Colonic mucosa (tissue), 4 donors: ENCODE measurements at regions not wholly inside any gene's neighbourhood (a gene's known extent, or its start where the extent isn't known, plus 50 kb on each side); places are given as distances from the start of the nearest gene placed in this dataset.

Experiments used
- DNase-seq: peaks from one replicate; pipeline ENCODE4 v3.0.0-alpha.2; 2020
- H3K27ac ChIP-seq: fragments of 200-600 bp; one replicate; pipeline ENCODE4 v1.8.0; 2021
- H3K27me3 ChIP-seq: fragments of 200-600 bp; one replicate; pipeline ENCODE4 v1.8.0; 2021
- H3K36me3 ChIP-seq: fragments of 200-600 bp; one replicate; pipeline ENCODE4 v1.8.0; 2021
- H3K4me1 ChIP-seq: fragments of 200-600 bp; one replicate; pipeline ENCODE4 v1.8.0; 2021; ENCODE audit warnings: mild to moderate bottlenecking
- H3K4me3 ChIP-seq: fragments of 200-600 bp; one replicate; pipeline ENCODE4 v1.8.0; 2021
- H3K9ac ChIP-seq, 2 donors: one replicate each; pipeline ENCODE4 v1.7.0; 2013; ENCODE audit warnings: control low read depth in 2 of 2, low read depth in 2 of 2, low read length in 2 of 2
- H3K9me3 ChIP-seq: fragments of 200-600 bp; one replicate; pipeline ENCODE4 v1.8.0; 2021
- intact Hi-C: fragments of 100-400 bp; cut with DNase I; formaldehyde crosslinking; loops from one replicate; pipeline ENCODE4 v1.14.1; 2022
- TF ChIP-seq, protein P1 (sequence below): fragments of 200-600 bp; IDR thresholded peaks from one replicate; pipeline ENCODE4 v1.8.0; 2022; ENCODE audit warnings: antibody characterized with exemption, mild to moderate bottlenecking
- donor health status: healthy.
- donor health status: DM: no; HTN: no; CAD: no.
- donor health status: DM: no; HTN: no; CAD: no.

DNA sequence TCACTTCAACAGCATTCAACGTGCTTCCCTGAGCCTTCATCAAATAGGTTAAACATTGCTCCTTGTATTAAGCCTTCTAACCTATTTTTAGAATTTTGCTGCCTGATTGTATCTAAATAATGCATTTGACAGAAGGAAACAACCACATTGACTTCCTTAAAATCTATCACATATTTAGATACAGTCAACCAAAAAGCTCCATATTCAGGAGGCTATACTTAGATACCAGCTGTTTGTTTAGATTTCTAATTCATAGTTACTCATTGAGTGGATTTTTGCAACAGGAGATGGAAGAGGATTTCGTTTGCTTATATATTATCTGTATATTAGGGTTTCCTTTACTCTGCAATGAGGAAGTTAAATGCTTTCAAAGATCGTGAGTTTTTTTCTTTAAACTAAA, 241.1 kb upstream of the PPP1R2C start:
- TF ChIP-seq, protein P1, sequence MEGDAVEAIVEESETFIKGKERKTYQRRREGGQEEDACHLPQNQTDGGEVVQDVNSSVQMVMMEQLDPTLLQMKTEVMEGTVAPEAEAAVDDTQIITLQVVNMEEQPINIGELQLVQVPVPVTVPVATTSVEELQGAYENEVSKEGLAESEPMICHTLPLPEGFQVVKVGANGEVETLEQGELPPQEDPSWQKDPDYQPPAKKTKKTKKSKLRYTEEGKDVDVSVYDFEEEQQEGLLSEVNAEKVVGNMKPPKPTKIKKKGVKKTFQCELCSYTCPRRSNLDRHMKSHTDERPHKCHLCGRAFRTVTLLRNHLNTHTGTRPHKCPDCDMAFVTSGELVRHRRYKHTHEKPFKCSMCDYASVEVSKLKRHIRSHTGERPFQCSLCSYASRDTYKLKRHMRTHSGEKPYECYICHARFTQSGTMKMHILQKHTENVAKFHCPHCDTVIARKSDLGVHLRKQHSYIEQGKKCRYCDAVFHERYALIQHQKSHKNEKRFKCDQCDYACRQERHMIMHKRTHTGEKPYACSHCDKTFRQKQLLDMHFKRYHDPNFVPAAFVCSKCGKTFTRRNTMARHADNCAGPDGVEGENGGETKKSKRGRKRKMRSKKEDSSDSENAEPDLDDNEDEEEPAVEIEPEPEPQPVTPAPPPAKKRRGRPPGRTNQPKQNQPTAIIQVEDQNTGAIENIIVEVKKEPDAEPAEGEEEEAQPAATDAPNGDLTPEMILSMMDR = no peak
- intact Hi-C loops = no loop called here
- H3K4me3 ChIP-seq = no peak overlapping the region
- no peaks in the 10 kb centered on the region for H3K4me1 ChIP-seq
- DNase-seq = no peak
- H3K9ac ChIP-seq = no peak overlapping the region
- no peaks in the 10 kb centered on the region for H3K36me3 ChIP-seq
- no peaks in the 10 kb centered on the region for H3K27me3 ChIP-seq
- H3K9me3 ChIP-seq = no peaks in the 10 kb centered on the region
- H3K27ac ChIP-seq = no peak overlapping the region

- no peak overlapping the region for H3K27ac ChIP-seq
- no peak overlapping the region for H3K9ac ChIP-seq
- no peaks in the 10 kb centered on the region for H3K36me3 ChIP-seq
- H3K27me3 ChIP-seq = no peaks in the 10 kb centered on the region
- H3K4me1 ChIP-seq = no peaks in the 10 kb centered on the region
- TF ChIP-seq, protein P1 = no peak
- DNase-seq = no peak
- intact Hi-C loops = no loop called here
- no peaks in the 10 kb centered on the region for H3K9me3 ChIP-seq
- no peak overlapping the region for H3K4me3 ChIP-seq
Observed at GRCh38 chrX:43025806-43026315, 247.9 kb upstream of the PPP1R2C start.

GRCh38 chrX:43064096-43064495, 286.1 kb upstream of the PPP1R2C start:
- TF ChIP-seq, protein P1 = no peak
- no peak for DNase-seq
- H3K9ac ChIP-seq = no peak overlapping the region
- intact Hi-C loops = no loop called here
- no peaks in the 10 kb centered on the region for H3K36me3 ChIP-seq
- no peaks in the 10 kb centered on the region for H3K27me3 ChIP-seq
- H3K4me1 ChIP-seq = no peaks in the 10 kb centered on the region
- H3K4me3 ChIP-seq = no peak overlapping the region
- no peak overlapping the region for H3K27ac ChIP-seq
- H3K9me3 ChIP-seq = no peaks in the 10 kb centered on the region

DNA sequence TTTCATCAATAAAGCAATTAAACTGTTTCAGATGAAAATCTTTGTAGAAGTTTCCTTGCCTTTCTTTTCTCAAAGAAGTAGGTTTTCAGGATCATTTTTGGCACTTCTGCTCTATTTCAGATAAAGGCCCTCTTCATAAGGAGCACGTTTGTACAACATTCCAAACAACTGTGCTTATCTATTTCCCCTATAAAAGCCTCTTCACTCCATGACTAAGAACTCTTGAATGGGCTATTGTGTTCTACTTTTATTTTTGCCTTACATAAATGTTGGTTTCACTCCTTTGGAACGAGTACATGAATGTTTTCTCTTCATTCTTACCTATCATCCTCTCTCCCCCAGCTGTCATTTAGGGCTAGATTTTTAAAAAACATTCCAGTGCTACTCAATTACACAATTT, 288.0 kb upstream of the PPP1R2C start:
- no peak for DNase-seq
- H3K4me3 ChIP-seq = no peak overlapping the region
- no peaks in the 10 kb centered on the region for H3K9me3 ChIP-seq
- H3K9ac ChIP-seq = no peak overlapping the region
- intact Hi-C loops = no loop called here
- TF ChIP-seq, protein P1 = no peak
- no peaks in the 10 kb centered on the region for H3K27me3 ChIP-seq
- H3K27ac ChIP-seq = no peak overlapping the region
- no peaks in the 10 kb centered on the region for H3K36me3 ChIP-seq
- H3K4me1 ChIP-seq = no peaks in the 10 kb centered on the region

- Histone ChIP-seq H3K27me3 (no peaks in the 10 kb centered on the region), H3K4me1 (no peaks in the 10 kb centered on the region), H3K4me3 (no peak overlapping the region), H3K9me3 (no peaks in the 10 kb centered on the region), H3K36me3 (no peaks in the 10 kb centered on the region), H3K27ac (no peak overlapping the region), H3K9ac (no peak overlapping the region)
- TF ChIP-seq, protein P1 = no peak
- intact Hi-C loops = no loop called here
- no peak for DNase-seq
Observed at GRCh38 chrX:43068639-43069038, 290.7 kb upstream of the PPP1R2C start.

DNA sequence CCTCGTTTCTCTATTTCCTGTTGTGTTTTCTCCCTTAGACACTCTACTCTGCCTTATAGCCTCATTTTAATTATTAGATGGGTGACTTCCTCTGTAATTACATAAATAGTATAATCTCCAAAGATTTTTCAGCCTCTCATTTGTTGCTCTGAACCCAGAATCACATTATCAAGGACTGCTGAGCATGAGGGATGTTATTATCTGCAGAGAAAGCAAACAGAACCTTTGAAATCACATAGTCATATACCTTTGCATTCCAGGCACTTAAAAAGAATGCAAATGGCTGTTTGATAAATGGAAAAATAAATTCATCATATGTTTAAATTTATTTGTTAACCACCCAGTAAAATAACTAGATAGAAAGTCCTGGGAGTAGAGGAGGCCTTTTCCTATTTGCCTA, 305.1 kb upstream of the PPP1R2C start:
- Histone ChIP-seq H3K9me3 (no peaks in the 10 kb centered on the region), H3K36me3 (no peaks in the 10 kb centered on the region), H3K27me3 (no peaks in the 10 kb centered on the region), H3K4me1 (no peaks in the 10 kb centered on the region), H3K4me3 (no peak overlapping the region), H3K9ac (no peak overlapping the region), H3K27ac (no peak overlapping the region)
- TF ChIP-seq, protein P1 = no peak
- intact Hi-C loops = no loop called here
- no peak for DNase-seq
